ENCODE measurements at regions not wholly inside any gene's neighbourhood (a gene's known extent, or its start where the extent isn't known, plus 50 kb on each side); places are given as distances from the start of the nearest gene placed in this dataset.

- 93 to 96% methylated on average over 2 of the region's 2 CpGs for WGBS, 2 donors
- Histone ChIP-seq H3K9me3 (no peaks in the 10 kb centered on the region), H3K27ac (no peak overlapping the region), H3K4me1 (no peaks in the 10 kb centered on the region), H3K27me3 (no peaks in the 10 kb centered on the region), H3K4me3 (no peak overlapping the region), H3K36me3 (no peaks in the 10 kb centered on the region)
- TF ChIP-seq POLR2AphosphoS5 (IDR thresholded peaks at IDR 0.05) (no peak), CTCF (IDR thresholded peaks at IDR 0.05) (no peak), POLR2A (IDR thresholded peaks at IDR 0.05) (no peak), EP300 (IDR thresholded peaks at IDR 0.05) (no peak)
- ATAC-seq (ENCODE audit: low FRiP score in 2 of 2) (no peak), DNase-seq (no peak)
Observed at GRCh38 chrX:96386981-96387380, 297.7 kb upstream of the DIAPH2 start.

GRCh38 chrX:96387801-96388200 lies 296.8 kb upstream of the DIAPH2 start:
- no peaks in the 10 kb centered on the region for H3K9me3 ChIP-seq
- TF ChIP-seq CTCF (IDR thresholded peaks at IDR 0.05) (no peak), POLR2A (IDR thresholded peaks at IDR 0.05) (no peak), POLR2AphosphoS5 (IDR thresholded peaks at IDR 0.05) (no peak), EP300 (IDR thresholded peaks at IDR 0.05) (no peak)
- H3K4me1 ChIP-seq, result no peaks in the 10 kb centered on the region
- no peak overlapping the region for H3K4me3 ChIP-seq
- DNase-seq, result no peak
- no peaks in the 10 kb centered on the region for H3K27me3 ChIP-seq
- H3K27ac ChIP-seq, result no peak overlapping the region
- ATAC-seq (ENCODE audit: low FRiP score in 2 of 2), result no peak
- WGBS, 2 donors, result 43 to 54% methylated on average over 2 of the region's 2 CpGs
- H3K36me3 ChIP-seq, result no peaks in the 10 kb centered on the region

GRCh38 chrX:96389281-96390047 lies 295.2 kb upstream of the DIAPH2 start:
- WGBS, 2 donors, result 64 to 73% methylated on average over 5 of the region's 5 CpGs
- H3K4me1 ChIP-seq, result no peaks in the 10 kb centered on the region
- H3K27ac ChIP-seq, result no peak overlapping the region
- H3K36me3 ChIP-seq, result no peaks in the 10 kb centered on the region
- no peak for TF ChIP-seq EP300 (IDR thresholded peaks at IDR 0.05)
- no peak for TF ChIP-seq CTCF (IDR thresholded peaks at IDR 0.05)
- TF ChIP-seq POLR2AphosphoS5 (IDR thresholded peaks at IDR 0.05), result no peak
- TF ChIP-seq POLR2A (IDR thresholded peaks at IDR 0.05), result no peak
- no peak overlapping the region for H3K4me3 ChIP-seq
- no peak for DNase-seq
- no peaks in the 10 kb centered on the region for H3K9me3 ChIP-seq
- ATAC-seq (ENCODE audit: low FRiP score in 2 of 2), result no peak
- no peaks in the 10 kb centered on the region for H3K27me3 ChIP-seq

GRCh38 chrX:96394598-96394997 lies 290.0 kb upstream of the DIAPH2 start:
- no peak for DNase-seq
- ATAC-seq (ENCODE audit: low FRiP score in 2 of 2), result no peak
- no peak for TF ChIP-seq CTCF (IDR thresholded peaks at IDR 0.05)
- no peak for TF ChIP-seq EP300 (IDR thresholded peaks at IDR 0.05)
- no peak for TF ChIP-seq POLR2A (IDR thresholded peaks at IDR 0.05)
- no peak for TF ChIP-seq POLR2AphosphoS5 (IDR thresholded peaks at IDR 0.05)
- Histone ChIP-seq H3K27me3 (no peaks in the 10 kb centered on the region), H3K4me1 (no peaks in the 10 kb centered on the region), H3K9me3 (no peaks in the 10 kb centered on the region), H3K36me3 (no peaks in the 10 kb centered on the region), H3K27ac (no peak overlapping the region), H3K4me3 (no peak overlapping the region)
- 64 to 92% methylated on average over 1 of the region's 1 CpG for WGBS, 2 donors

GRCh38 chrX:96403446-96403845 lies 281.2 kb upstream of the DIAPH2 start:
- H3K4me1 ChIP-seq, result peaks cover 0 to 2% (median 0%) of the 10 kb centered on the region in 4 donors
- no peak overlapping the region for H3K27ac ChIP-seq
- 28 to 74% methylated on average over 3 of the region's 3 CpGs for whole genome bisulfite sequencing, 2 donors
- no peaks in the 10 kb centered on the region for H3K27me3 ChIP-seq
- H3K9me3 ChIP-seq, result no peaks in the 10 kb centered on the region
- no peak overlapping the region for H3K4me3 ChIP-seq
- DNase-seq (no peak), ATAC-seq (ENCODE audit: low FRiP score in 2 of 2) (no peak)
- no peaks in the 10 kb centered on the region for H3K36me3 ChIP-seq
- TF ChIP-seq CTCF (IDR thresholded peaks at IDR 0.05) (no peak), EP300 (IDR thresholded peaks at IDR 0.05) (no peak), POLR2AphosphoS5 (IDR thresholded peaks at IDR 0.05) (no peak), POLR2A (IDR thresholded peaks at IDR 0.05) (no peak)
